GM21515 (cell line): ENCODE measurements at regions not wholly inside any gene's neighbourhood (a gene's known extent, or its start where the extent isn't known, plus 50 kb on each side); places are given as distances from the start of the nearest gene placed in this dataset.
"Not testable (repeated sequence)": the region's sequence is repeated elsewhere in the genome, so short reads cannot be mapped to it uniquely, and the experiment has no call there.

ENCODE experiments used
- ATAC-seq: cut with Tn5 transposase; IDR thresholded peaks from one replicate; pipeline ENCODE4 v1.9.1; 2021; ENCODE audit not compliant: unreplicated experiment

- ATAC-seq: no peak
Observed at GRCh38 chr3:80668100-80668499, 900.3 kb upstream of the ROBO1 start.

- ATAC-seq: no peak
Observed at GRCh38 chr3:80663426-80663825, 895.6 kb upstream of the ROBO1 start.

GRCh38 chr3:80655216-80655615 is 887.4 kb upstream of the ROBO1 start:
- ATAC-seq: no peak

GRCh38 chr3:80649170-80649569 is 881.4 kb upstream of the ROBO1 start:
- no peak for ATAC-seq

GRCh38 chr3:80643421-80643820 is 875.6 kb upstream of the ROBO1 start:
- no peak for ATAC-seq

- no peak for ATAC-seq
Observed at GRCh38 chr3:80618295-80619256, 850.8 kb upstream of the ROBO1 start.

- ATAC-seq: no peak
Observed at GRCh38 chr3:80612366-80612765, 844.6 kb upstream of the ROBO1 start.

- not testable (repeated sequence) for ATAC-seq
Observed at GRCh38 chr3:80608072-80608471, 840.3 kb upstream of the ROBO1 start.

- ATAC-seq: no peak
Observed at GRCh38 chr3:80606073-80606472, 838.3 kb upstream of the ROBO1 start.

GRCh38 chr3:80601479-80601878 is 833.7 kb upstream of the ROBO1 start:
- no peak for ATAC-seq

- ATAC-seq: no peak
Observed at GRCh38 chr3:80592792-80593191, 825.0 kb upstream of the ROBO1 start.

GRCh38 chr3:80586338-80586737 is 818.5 kb upstream of the ROBO1 start:
- no peak for ATAC-seq

GRCh38 chr3:80580146-80580545 is 812.3 kb upstream of the ROBO1 start:
- ATAC-seq: no peak

- no peak for ATAC-seq
Observed at GRCh38 chr3:80564391-80564790, 796.6 kb upstream of the ROBO1 start.

GRCh38 chr3:80559701-80560100 is 791.9 kb upstream of the ROBO1 start:
- no peak for ATAC-seq

- ATAC-seq: no peak
Observed at GRCh38 chr3:80556763-80557162, 789.0 kb upstream of the ROBO1 start.

- ATAC-seq: no peak
Observed at GRCh38 chr3:80554304-80554703, 786.5 kb upstream of the ROBO1 start.

GRCh38 chr3:80553211-80553610 is 785.4 kb upstream of the ROBO1 start:
- no peak for ATAC-seq

GRCh38 chr3:80550174-80550573 is 782.4 kb upstream of the ROBO1 start:
- ATAC-seq: no peak

- ATAC-seq: no peak
Observed at GRCh38 chr3:80549173-80549572, 781.4 kb upstream of the ROBO1 start.

- ATAC-seq: no peak
Observed at GRCh38 chr3:80543154-80543553, 775.4 kb upstream of the ROBO1 start.

GRCh38 chr3:80542456-80542855 is 774.7 kb upstream of the ROBO1 start:
- no peak for ATAC-seq

- no peak for ATAC-seq
Observed at GRCh38 chr3:80537680-80538079, 769.9 kb upstream of the ROBO1 start.
